NT2/D1 (cell line): ENCODE measurements at regions not wholly inside any gene's neighbourhood (a gene's known extent, or its start where the extent isn't known, plus 50 kb on each side); places are given as distances from the start of the nearest gene placed in this dataset.
A peak's percentile ranks its signal among the peaks of the same experiment; 100 is the strongest.

ENCODE experiments used
- DNase-seq: peaks from one replicate; pipeline ENCODE4 v3.0.0-alpha.2; 2011; ENCODE audit warnings: low read depth, low spot score
- H3K27me3 ChIP-seq: 2 replicates; pipeline ENCODE4 v1.6.0; 2011; ENCODE audit warnings: mild to moderate bottlenecking; ENCODE audit not compliant: insufficient read length, insufficient read depth
- H3K36me3 ChIP-seq: 2 replicates; pipeline ENCODE4 v1.6.1; 2011; ENCODE audit warnings: mild to moderate bottlenecking, low read length, mixed read lengths; ENCODE audit not compliant: insufficient read depth, insufficient read length
- H3K4me1 ChIP-seq: 2 replicates; pipeline ENCODE4 v1.5.1; 2011; ENCODE audit not compliant: insufficient read depth, insufficient read length
- H3K4me3 ChIP-seq: 2 replicates; pipeline ENCODE4 v1.5.1; 2011; ENCODE audit warnings: low read depth; ENCODE audit not compliant: insufficient read length
- H3K9ac ChIP-seq: 2 replicates; pipeline ENCODE4 v1.6.0; 2011; ENCODE audit warnings: low read depth; ENCODE audit not compliant: insufficient read length
- H3K9me3 ChIP-seq: 2 replicates; pipeline ENCODE4 v1.5.1; 2011; ENCODE audit warnings: mild to moderate bottlenecking, low read length; ENCODE audit not compliant: insufficient read depth
- SUZ12 ChIP-seq: IDR thresholded peaks from 2 replicates; pipeline ENCODE4 v1.6.1; 2011; ENCODE audit not compliant: insufficient read length, insufficient read depth; ENCODE audit errors: extremely low read depth
- YY1 ChIP-seq: IDR thresholded peaks from 2 replicates; pipeline ENCODE4 v1.6.1; 2011; ENCODE audit not compliant: insufficient read length, insufficient read depth
- ZNF274 ChIP-seq: IDR thresholded peaks from 2 replicates; pipeline ENCODE4 v1.6.1; 2011; ENCODE audit warnings: mild to moderate bottlenecking, low read depth, low read length

GRCh38 chr13:80989747-80990146 is 648.8 kb upstream of the SPRY2 start:
- TF ChIP-seq SUZ12 (no peak), YY1 (no peak), ZNF274 (no peak)
- H3K27me3 ChIP-seq: no peaks in the 10 kb centered on the region
- no peaks in the 10 kb centered on the region for H3K4me1 ChIP-seq
- no peak overlapping the region for H3K9ac ChIP-seq
- H3K36me3 ChIP-seq: no peaks in the 10 kb centered on the region
- H3K4me3 ChIP-seq: no peak overlapping the region
- H3K9me3 ChIP-seq: peaks cover 10% of the 10 kb centered on the region; the same call in 1 of the 2 replicates
- DNase-seq: no peak

- no peak for DNase-seq
- no peak overlapping the region for H3K4me3 ChIP-seq
- H3K36me3 ChIP-seq: no peaks in the 10 kb centered on the region
- H3K27me3 ChIP-seq: no peaks in the 10 kb centered on the region
- no peak overlapping the region for H3K9ac ChIP-seq
- H3K4me1 ChIP-seq: no peaks in the 10 kb centered on the region
- H3K9me3 ChIP-seq: peaks cover 10% of the 10 kb centered on the region; the same call in 1 of the 2 replicates
- TF ChIP-seq ZNF274: no peak
- TF ChIP-seq SUZ12: no peak
- no peak for TF ChIP-seq YY1
Measured at GRCh38 chr13:80989241-80989640, 648.3 kb upstream of the SPRY2 start.

- H3K4me3 ChIP-seq: no peak overlapping the region
Measured at GRCh38 chr13:80988391-80989151, 647.6 kb upstream of the SPRY2 start.

GRCh38 chr13:80979035-80979641 is 638.2 kb upstream of the SPRY2 start:
- TF ChIP-seq YY1 (no peak), ZNF274 (no peak), SUZ12 (no peak)
- Histone ChIP-seq H3K4me1 (no peaks in the 10 kb centered on the region), H3K36me3 (no peaks in the 10 kb centered on the region), H3K27me3 (no peaks in the 10 kb centered on the region), H3K4me3 (no peak overlapping the region), H3K9ac (no peak overlapping the region), H3K9me3 (no peaks in the 10 kb centered on the region)
- peak; percentile 57 for DNase-seq

More at GRCh38 chr13:80988391-80989151, 647.6 kb upstream of the SPRY2 start:
- TF ChIP-seq YY1 (no peak), ZNF274 (no peak), SUZ12 (no peak)
- Histone ChIP-seq H3K9ac (no peak overlapping the region), H3K27me3 (no peaks in the 10 kb centered on the region), H3K9me3 (peaks cover 10% of the 10 kb centered on the region; the same call in 1 of the 2 replicates), H3K36me3 (no peaks in the 10 kb centered on the region), H3K4me1 (no peaks in the 10 kb centered on the region)
- no peak for DNase-seq

- TF ChIP-seq YY1 (no peak), ZNF274 (no peak), SUZ12 (no peak)
- no peak for DNase-seq
- Histone ChIP-seq H3K36me3 (no peaks in the 10 kb centered on the region), H3K27me3 (no peaks in the 10 kb centered on the region), H3K9me3 (no peaks in the 10 kb centered on the region), H3K4me3 (no peak overlapping the region), H3K4me1 (no peaks in the 10 kb centered on the region), H3K9ac (no peak overlapping the region)
Measured at GRCh38 chr13:80977168-80977567, 636.2 kb upstream of the SPRY2 start.

GRCh38 chr13:80975903-80976302 is 635.0 kb upstream of the SPRY2 start:
- DNase-seq: no peak
- H3K4me1 ChIP-seq: no peaks in the 10 kb centered on the region
- TF ChIP-seq SUZ12: no peak
- no peak for TF ChIP-seq ZNF274
- no peak for TF ChIP-seq YY1

GRCh38 chr13:80973721-80974120 is 632.8 kb upstream of the SPRY2 start:
- TF ChIP-seq YY1 (no peak), SUZ12 (no peak), ZNF274 (no peak)

More at GRCh38 chr13:80975903-80976302, 635.0 kb upstream of the SPRY2 start:
- Histone ChIP-seq H3K36me3 (no peaks in the 10 kb centered on the region), H3K27me3 (no peaks in the 10 kb centered on the region), H3K9me3 (no peaks in the 10 kb centered on the region), H3K4me3 (no peak overlapping the region), H3K9ac (no peak overlapping the region)

More at GRCh38 chr13:80973721-80974120, 632.8 kb upstream of the SPRY2 start:
- H3K4me3 ChIP-seq: no peak overlapping the region
- no peaks in the 10 kb centered on the region for H3K4me1 ChIP-seq
- H3K36me3 ChIP-seq: no peaks in the 10 kb centered on the region
- H3K9ac ChIP-seq: no peak overlapping the region
- no peaks in the 10 kb centered on the region for H3K27me3 ChIP-seq
- no peaks in the 10 kb centered on the region for H3K9me3 ChIP-seq
- DNase-seq: no peak
